HG02938 (cell line): ENCODE measurements at regions not wholly inside any gene's neighbourhood (a gene's known extent, or its start where the extent isn't known, plus 50 kb on each side); places are given as distances from the start of the nearest gene placed in this dataset.

Experiments
- ATAC-seq: cut with Tn5 transposase; IDR thresholded peaks from one replicate; pipeline ENCODE4 v1.9.1; 2021; ENCODE audit warnings: mild to moderate bottlenecking, moderate library complexity; ENCODE audit not compliant: unreplicated experiment

GRCh38 chr16:79770244-79771064, 169.9 kb upstream of the MAF start:
- ATAC-seq: peak; percentile 96

- no peak for ATAC-seq
These were observed 169.3 kb upstream of the MAF start for GRCh38 chr16:79769928-79770243.

- ATAC-seq: no peak
These were observed 168.9 kb upstream of the MAF start for GRCh38 chr16:79769270-79769927.

GRCh38 chr16:79768276-79768970, 167.9 kb upstream of the MAF start:
- ATAC-seq: no peak

- no peak for ATAC-seq
These were observed 167.1 kb upstream of the MAF start for GRCh38 chr16:79767421-79768275.

- ATAC-seq: no peak
These were observed 165.4 kb upstream of the MAF start for GRCh38 chr16:79765901-79766394.

- ATAC-seq: no peak
These were observed 164.9 kb upstream of the MAF start for GRCh38 chr16:79765431-79765830.

- no peak for ATAC-seq
These were observed 164.0 kb upstream of the MAF start for GRCh38 chr16:79764415-79765110.

GRCh38 chr16:79762217-79762616, 161.7 kb upstream of the MAF start:
- ATAC-seq: no peak

GRCh38 chr16:79758615-79759346, 158.2 kb upstream of the MAF start:
- no peak for ATAC-seq

- ATAC-seq: no peak
These were observed 157.4 kb upstream of the MAF start for GRCh38 chr16:79757968-79758367.

- no peak for ATAC-seq
These were observed 156.6 kb upstream of the MAF start for GRCh38 chr16:79757163-79757562.

- ATAC-seq: no peak
These were observed 156.0 kb upstream of the MAF start for GRCh38 chr16:79756571-79756970.

- no peak for ATAC-seq
These were observed 154.0 kb upstream of the MAF start for GRCh38 chr16:79754501-79754900.

GRCh38 chr16:79754081-79754480, 153.5 kb upstream of the MAF start:
- ATAC-seq: no peak

- no peak for ATAC-seq
These were observed 152.7 kb upstream of the MAF start for GRCh38 chr16:79753286-79753685.

GRCh38 chr16:79752396-79752795, 151.9 kb upstream of the MAF start:
- ATAC-seq: no peak

GRCh38 chr16:79751471-79752184, 151.1 kb upstream of the MAF start:
- ATAC-seq: no peak

GRCh38 chr16:79750311-79750710, 149.8 kb upstream of the MAF start:
- no peak for ATAC-seq
